HCT116 (cell line): ENCODE measurements at regions not wholly inside any gene's neighbourhood (a gene's known extent, or its start where the extent isn't known, plus 50 kb on each side); places are given as distances from the start of the nearest gene placed in this dataset.

Experiments used
- CBX3 ChIP-seq: IDR thresholded peaks from 2 replicates; pipeline ENCODE4 v1.6.1; 2012; ENCODE audit warnings: low read depth
- CEBPB ChIP-seq: IDR thresholded peaks from 2 replicates; pipeline ENCODE4 v1.6.1; 2012; ENCODE audit warnings: low read depth
- CTCF ChIP-seq, 3 experiments: fragments of 200-600 bp in 1 of 3; sonication (generic) in 1 of 3; IDR thresholded peaks in 2 of 3; conservative IDR thresholded peaks in 1 of 3; 2 replicates each; pipeline ENCODE4 v1.5.1; 2012 to 2017; ENCODE audit warnings: low read depth in 2 of 3, low read length in 2 of 3, antibody characterized with exemption in 1 of 3, borderline replicate concordance in 1 of 3, control low read depth in 1 of 3, mild to moderate bottlenecking in 1 of 3, mixed read lengths in 1 of 3, mixed run types in 1 of 3, moderate library complexity in 1 of 3; ENCODE audit not compliant: insufficient read depth in 1 of 3
- EZH2 ChIP-seq: fragments of 200-600 bp; sonication (generic); IDR thresholded peaks from 2 replicates; pipeline ENCODE4 v1.6.1; 2017; ENCODE audit warnings: antibody characterized with exemption, mixed run types
- EZH2phosphoT487 ChIP-seq: fragments of 200-600 bp; IDR thresholded peaks from 2 replicates; pipeline ENCODE4 v1.6.1; 2018; ENCODE audit warnings: antibody characterized with exemption, borderline replicate concordance
- MAX ChIP-seq: IDR thresholded peaks from 2 replicates; pipeline ENCODE4 v1.6.1; 2012
- POLR2A ChIP-seq: IDR thresholded peaks from 2 replicates; pipeline ENCODE4 v1.7.0; 2011; ENCODE audit warnings: borderline replicate concordance; ENCODE audit not compliant: insufficient read depth, insufficient read length; ENCODE audit errors: extremely low read depth
- POLR2AphosphoS5 ChIP-seq: IDR thresholded peaks from 2 replicates; pipeline ENCODE4 v1.6.1; 2011; ENCODE audit warnings: mild to moderate bottlenecking, low read depth, low read length, moderate library complexity
- REST ChIP-seq: IDR thresholded peaks from 2 replicates; pipeline ENCODE4 v1.6.1; 2012; ENCODE audit warnings: low read depth
- SIN3A ChIP-seq: IDR thresholded peaks from 2 replicates; pipeline ENCODE4 v1.6.1; 2012; ENCODE audit warnings: low read depth
- SP1 ChIP-seq: IDR thresholded peaks from 2 replicates; pipeline ENCODE4 v1.6.1; 2012; ENCODE audit warnings: low read depth
- YY1 ChIP-seq: IDR thresholded peaks from 2 replicates; pipeline ENCODE4 v1.6.1; 2011; ENCODE audit warnings: low read length, low read depth, moderate library complexity, mild to moderate bottlenecking; ENCODE audit not compliant: insufficient replicate concordance; ENCODE audit errors: extremely low read depth
- ZBTB33 ChIP-seq: IDR thresholded peaks from 2 replicates; pipeline ENCODE4 v1.6.1; 2011; ENCODE audit warnings: mild to moderate bottlenecking, low read length, moderate library complexity; ENCODE audit not compliant: insufficient replicate concordance; ENCODE audit errors: extremely low read depth

- TF ChIP-seq CTCF (IDR thresholded peaks at IDR 0.05 in 2 of 3, conservative IDR thresholded peaks at IDR 0.05 in 1 of 3; ENCODE audit: borderline replicate concordance in 1 of 3, insufficient read depth in 1 of 3, low read depth in 2 of 3, low read length in 2 of 3) (no peak), ZBTB33 (no peak), SP1 (no peak), MAX (no peak), CBX3 (no peak), POLR2AphosphoS5 (no peak), CEBPB (no peak), REST (no peak), POLR2A (no peak), YY1 (no peak), EZH2 (no peak), EZH2phosphoT487 (no peak), SIN3A (no peak)
These were observed 217.6 kb downstream of the NDUFS4 start for GRCh38 chr5:53777864-53778618.
